HG02938 (cell line): ENCODE measurements at regions not wholly inside any gene's neighbourhood (a gene's known extent, or its start where the extent isn't known, plus 50 kb on each side); places are given as distances from the start of the nearest gene placed in this dataset.

Source experiments
- ATAC-seq: cut with Tn5 transposase; IDR thresholded peaks from one replicate; pipeline ENCODE4 v1.9.1; 2021; ENCODE audit warnings: mild to moderate bottlenecking, moderate library complexity; ENCODE audit not compliant: unreplicated experiment

GRCh38 chr10:85177767-85178166, 849.4 kb downstream of the CCSER2 start:
- no peak for ATAC-seq

GRCh38 chr10:85187047-85187446, 858.7 kb downstream of the CCSER2 start:
- ATAC-seq, result no peak

- ATAC-seq, result no peak
Measured at GRCh38 chr10:85188770-85189484, 860.5 kb downstream of the CCSER2 start.

- no peak for ATAC-seq
Measured at GRCh38 chr10:85193796-85194195, 865.4 kb downstream of the CCSER2 start.

- no peak for ATAC-seq
Measured at GRCh38 chr10:85194706-85195105, 866.3 kb downstream of the CCSER2 start.

GRCh38 chr10:85195596-85195995, 867.2 kb downstream of the CCSER2 start:
- ATAC-seq, result no peak

GRCh38 chr10:85204814-85205213, 876.4 kb downstream of the CCSER2 start:
- no peak for ATAC-seq

GRCh38 chr10:85212526-85212925, 884.1 kb downstream of the CCSER2 start:
- no peak for ATAC-seq

- ATAC-seq, result no peak
Measured at GRCh38 chr10:85213493-85213892, 885.1 kb downstream of the CCSER2 start.

- no peak for ATAC-seq
Measured at GRCh38 chr10:85222300-85222699, 893.9 kb downstream of the CCSER2 start.

- ATAC-seq, result no peak
Measured at GRCh38 chr10:85224366-85224940, 896.1 kb downstream of the CCSER2 start.

- no peak for ATAC-seq
Measured at GRCh38 chr10:85225311-85225710, 896.9 kb downstream of the CCSER2 start.

- no peak for ATAC-seq
Measured at GRCh38 chr10:85226596-85226995, 898.2 kb downstream of the CCSER2 start.

GRCh38 chr10:85228726-85229125, 900.3 kb downstream of the CCSER2 start:
- no peak for ATAC-seq

GRCh38 chr10:85231534-85232270, 903.3 kb downstream of the CCSER2 start:
- no peak for ATAC-seq

- ATAC-seq, result no peak
Measured at GRCh38 chr10:85235258-85235657, 906.9 kb downstream of the CCSER2 start.

- no peak for ATAC-seq
Measured at GRCh38 chr10:85238676-85239075, 910.3 kb downstream of the CCSER2 start.

GRCh38 chr10:85250304-85250703, 921.9 kb downstream of the CCSER2 start:
- no peak for ATAC-seq

GRCh38 chr10:85256481-85256880, 928.1 kb downstream of the CCSER2 start:
- no peak for ATAC-seq

- no peak for ATAC-seq
Measured at GRCh38 chr10:85259908-85260307, 931.5 kb downstream of the CCSER2 start.

GRCh38 chr10:85262992-85263391, 934.6 kb downstream of the CCSER2 start:
- no peak for ATAC-seq

GRCh38 chr10:85265121-85265520, 936.7 kb downstream of the CCSER2 start:
- ATAC-seq, result no peak
